Liver (tissue), 8 donors: ENCODE measurements at regions not wholly inside any gene's neighbourhood (a gene's known extent, or its start where the extent isn't known, plus 50 kb on each side); places are given as distances from the start of the nearest gene placed in this dataset.

Experiments
- DNase-seq: peaks from one replicate; pipeline ENCODE4 v3.0.0-alpha.2; 2017; ENCODE audit warnings: low spot score
- H3K27ac ChIP-seq, 2 donors: one replicate each; pipeline ENCODE4 v1.7.0; 2013; ENCODE audit warnings: inconsistent platforms in 2 of 2, low read length in 2 of 2, control low read depth in 1 of 2, low read depth in 1 of 2, mild to moderate bottlenecking in 1 of 2
- H3K27me3 ChIP-seq, 4 donors: one replicate each; pipeline versions ENCODE4 v1.6.1 to v1.7.0; 2013; ENCODE audit warnings: low read length in 3 of 4, inconsistent platforms in 1 of 4, mild to moderate bottlenecking in 1 of 4, moderate library complexity in 1 of 4; ENCODE audit not compliant: control insufficient read depth in 4 of 4, insufficient read depth in 4 of 4
- H3K36me3 ChIP-seq, 4 donors: one replicate each; pipeline versions ENCODE4 v1.6.1 to v1.7.0; 2013; ENCODE audit warnings: low read length in 3 of 4, mild to moderate bottlenecking in 3 of 4, low read depth in 1 of 4, moderate library complexity in 1 of 4; ENCODE audit not compliant: control insufficient read depth in 4 of 4, insufficient read depth in 3 of 4
- H3K4me1 ChIP-seq, 4 donors: one replicate each; pipeline versions ENCODE4 v1.6.1 to v1.7.0; 2013; ENCODE audit warnings: low read length in 3 of 4, mild to moderate bottlenecking in 3 of 4, moderate library complexity in 1 of 4; ENCODE audit not compliant: control insufficient read depth in 4 of 4, insufficient read depth in 4 of 4
- H3K4me3 ChIP-seq, 3 donors: one replicate each; pipeline versions ENCODE4 v1.6.1 to v1.7.0; 2013; ENCODE audit warnings: low read length in 3 of 3, control low read depth in 1 of 3, low read depth in 1 of 3, mild to moderate bottlenecking in 1 of 3
- H3K9ac ChIP-seq, 2 donors: one replicate each; pipeline ENCODE4 v1.7.0; 2013; ENCODE audit warnings: low read length in 2 of 2, mild to moderate bottlenecking in 2 of 2, moderate library complexity in 2 of 2, control low read depth in 1 of 2, low read depth in 1 of 2
- H3K9me3 ChIP-seq, 4 donors: one replicate each; pipeline versions ENCODE4 v1.6.1 to v1.7.0; 2013; ENCODE audit warnings: low read length in 3 of 4; ENCODE audit not compliant: control insufficient read depth in 4 of 4
- ATF3 ChIP-seq: IDR thresholded peaks from 2 replicates; pipeline ENCODE4 v1.6.1; 2016; ENCODE audit warnings: antibody characterized with exemption
- EGR1 ChIP-seq, 2 donors: IDR thresholded peaks; 2 replicates each; pipeline ENCODE4 v1.6.1; 2016 to 2018; ENCODE audit warnings: antibody characterized with exemption in 2 of 2, low read depth in 2 of 2
- FOXA1 ChIP-seq: IDR thresholded peaks from 2 replicates; pipeline ENCODE4 v1.6.1; 2016; ENCODE audit warnings: antibody characterized with exemption
- FOXA2 ChIP-seq: IDR thresholded peaks from 2 replicates; pipeline ENCODE4 v1.6.1; 2016; ENCODE audit warnings: antibody characterized with exemption
- GABPA ChIP-seq, 2 donors: IDR thresholded peaks in 1 of 2; conservative IDR thresholded peaks in 1 of 2; 2 replicates each; pipeline ENCODE4 v1.6.1; 2016; ENCODE audit warnings: antibody characterized with exemption in 2 of 2, mild to moderate bottlenecking in 1 of 2, moderate library complexity in 1 of 2
- HNF4A ChIP-seq, 2 donors: conservative IDR thresholded peaks; 2 replicates each; pipeline ENCODE4 v1.6.1; 2016; ENCODE audit warnings: antibody characterized with exemption in 2 of 2, mild to moderate bottlenecking in 2 of 2
- HNF4G ChIP-seq: IDR thresholded peaks from 2 replicates; pipeline ENCODE4 v1.6.1; 2016; ENCODE audit warnings: antibody characterized with exemption
- JUND ChIP-seq, 2 donors: IDR thresholded peaks; 2 replicates each; pipeline ENCODE4 v1.6.1; 2016; ENCODE audit warnings: antibody characterized with exemption in 2 of 2
- NR2F2 ChIP-seq: IDR thresholded peaks from 2 replicates; pipeline ENCODE4 v1.6.1; 2016; ENCODE audit warnings: antibody characterized with exemption
- RAD21 ChIP-seq, 2 donors: IDR thresholded peaks; 2 replicates each; pipeline ENCODE4 v1.6.1; 2016; ENCODE audit warnings: antibody characterized with exemption in 2 of 2, mild to moderate bottlenecking in 2 of 2
- RXRA ChIP-seq, 2 donors: IDR thresholded peaks; 2 replicates each; pipeline ENCODE4 v1.6.1; 2017 to 2018; ENCODE audit warnings: antibody characterized with exemption in 2 of 2, mild to moderate bottlenecking in 1 of 2
- SP1 ChIP-seq: IDR thresholded peaks from 2 replicates; pipeline ENCODE4 v1.6.1; 2018; ENCODE audit warnings: antibody characterized with exemption, mild to moderate bottlenecking
- TAF1 ChIP-seq: conservative IDR thresholded peaks from 2 replicates; pipeline ENCODE4 v1.6.1; 2016; ENCODE audit warnings: antibody characterized with exemption, mild to moderate bottlenecking
- YY1 ChIP-seq: IDR thresholded peaks from 2 replicates; pipeline ENCODE4 v1.6.1; 2016; ENCODE audit warnings: antibody characterized with exemption, mild to moderate bottlenecking
- ZBTB33 ChIP-seq: IDR thresholded peaks from 2 replicates; pipeline ENCODE4 v1.6.1; 2016; ENCODE audit warnings: antibody characterized with exemption
- WGBS: extraction: QIAGEN DNeasy Blood & Tissue Kit; methylation state at CpG from one replicate; pipeline ENCODE4 v1.1.7; 2013; 5-methylcytosine and 5-hydroxymethylcytosine counted together
- TF ChIP-seq, protein P1 (sequence below): IDR thresholded peaks from 2 replicates; pipeline ENCODE4 v1.6.1; 2016; ENCODE audit warnings: antibody characterized with exemption, mild to moderate bottlenecking
- TF ChIP-seq, protein P2 (sequence below): IDR thresholded peaks from 2 replicates; pipeline ENCODE4 v1.6.1; 2016; ENCODE audit warnings: antibody characterized with exemption
- TF ChIP-seq, protein P3 (sequence below): fragments of 150-350 bp; IDR thresholded peaks from 2 replicates; pipeline ENCODE4 v1.5.1; 2017; ENCODE audit warnings: improper control_type of control experiment, low read depth, low read length; ENCODE audit not compliant: missing input control
- donor health status: healthy.
- donor health status: healthy.
- donor health status: healthy.
- donor health status: healthy.
- donor health status: healthy.

- no peaks in the 10 kb centered on the region for H3K9me3 ChIP-seq
- no peak overlapping the region for H3K9ac ChIP-seq
- H3K36me3 ChIP-seq = peaks cover 0 to 3% (median 1%) of the 10 kb centered on the region in 4 donors
- H3K27me3 ChIP-seq = no peaks in the 10 kb centered on the region
- H3K4me3 ChIP-seq = no peak overlapping the region
- H3K27ac ChIP-seq = no peak overlapping the region
- 92% methylated on average over 4 of the region's 4 CpGs for WGBS
- no peak for TF ChIP-seq SP1
- TF ChIP-seq GABPA (IDR thresholded peaks at IDR 0.05 in 1 of 2, conservative IDR thresholded peaks at IDR 0.05 in 1 of 2) = no peak
- no peak for TF ChIP-seq EGR1 (IDR thresholded peaks at IDR 0.05; ENCODE audit: low read depth in 2 of 2)
- TF ChIP-seq, protein P1, sequence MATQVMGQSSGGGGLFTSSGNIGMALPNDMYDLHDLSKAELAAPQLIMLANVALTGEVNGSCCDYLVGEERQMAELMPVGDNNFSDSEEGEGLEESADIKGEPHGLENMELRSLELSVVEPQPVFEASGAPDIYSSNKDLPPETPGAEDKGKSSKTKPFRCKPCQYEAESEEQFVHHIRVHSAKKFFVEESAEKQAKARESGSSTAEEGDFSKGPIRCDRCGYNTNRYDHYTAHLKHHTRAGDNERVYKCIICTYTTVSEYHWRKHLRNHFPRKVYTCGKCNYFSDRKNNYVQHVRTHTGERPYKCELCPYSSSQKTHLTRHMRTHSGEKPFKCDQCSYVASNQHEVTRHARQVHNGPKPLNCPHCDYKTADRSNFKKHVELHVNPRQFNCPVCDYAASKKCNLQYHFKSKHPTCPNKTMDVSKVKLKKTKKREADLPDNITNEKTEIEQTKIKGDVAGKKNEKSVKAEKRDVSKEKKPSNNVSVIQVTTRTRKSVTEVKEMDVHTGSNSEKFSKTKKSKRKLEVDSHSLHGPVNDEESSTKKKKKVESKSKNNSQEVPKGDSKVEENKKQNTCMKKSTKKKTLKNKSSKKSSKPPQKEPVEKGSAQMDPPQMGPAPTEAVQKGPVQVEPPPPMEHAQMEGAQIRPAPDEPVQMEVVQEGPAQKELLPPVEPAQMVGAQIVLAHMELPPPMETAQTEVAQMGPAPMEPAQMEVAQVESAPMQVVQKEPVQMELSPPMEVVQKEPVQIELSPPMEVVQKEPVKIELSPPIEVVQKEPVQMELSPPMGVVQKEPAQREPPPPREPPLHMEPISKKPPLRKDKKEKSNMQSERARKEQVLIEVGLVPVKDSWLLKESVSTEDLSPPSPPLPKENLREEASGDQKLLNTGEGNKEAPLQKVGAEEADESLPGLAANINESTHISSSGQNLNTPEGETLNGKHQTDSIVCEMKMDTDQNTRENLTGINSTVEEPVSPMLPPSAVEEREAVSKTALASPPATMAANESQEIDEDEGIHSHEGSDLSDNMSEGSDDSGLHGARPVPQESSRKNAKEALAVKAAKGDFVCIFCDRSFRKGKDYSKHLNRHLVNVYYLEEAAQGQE = no peak
- TF ChIP-seq FOXA2 = no peak
- no peak for TF ChIP-seq HNF4G
- TF ChIP-seq ZBTB33 = no peak
- TF ChIP-seq, protein P2, sequence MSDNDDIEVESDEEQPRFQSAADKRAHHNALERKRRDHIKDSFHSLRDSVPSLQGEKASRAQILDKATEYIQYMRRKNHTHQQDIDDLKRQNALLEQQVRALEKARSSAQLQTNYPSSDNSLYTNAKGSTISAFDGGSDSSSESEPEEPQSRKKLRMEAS = no peak
- TF ChIP-seq RAD21 (IDR thresholded peaks at IDR 0.05) = no peak
- TF ChIP-seq, protein P3, sequence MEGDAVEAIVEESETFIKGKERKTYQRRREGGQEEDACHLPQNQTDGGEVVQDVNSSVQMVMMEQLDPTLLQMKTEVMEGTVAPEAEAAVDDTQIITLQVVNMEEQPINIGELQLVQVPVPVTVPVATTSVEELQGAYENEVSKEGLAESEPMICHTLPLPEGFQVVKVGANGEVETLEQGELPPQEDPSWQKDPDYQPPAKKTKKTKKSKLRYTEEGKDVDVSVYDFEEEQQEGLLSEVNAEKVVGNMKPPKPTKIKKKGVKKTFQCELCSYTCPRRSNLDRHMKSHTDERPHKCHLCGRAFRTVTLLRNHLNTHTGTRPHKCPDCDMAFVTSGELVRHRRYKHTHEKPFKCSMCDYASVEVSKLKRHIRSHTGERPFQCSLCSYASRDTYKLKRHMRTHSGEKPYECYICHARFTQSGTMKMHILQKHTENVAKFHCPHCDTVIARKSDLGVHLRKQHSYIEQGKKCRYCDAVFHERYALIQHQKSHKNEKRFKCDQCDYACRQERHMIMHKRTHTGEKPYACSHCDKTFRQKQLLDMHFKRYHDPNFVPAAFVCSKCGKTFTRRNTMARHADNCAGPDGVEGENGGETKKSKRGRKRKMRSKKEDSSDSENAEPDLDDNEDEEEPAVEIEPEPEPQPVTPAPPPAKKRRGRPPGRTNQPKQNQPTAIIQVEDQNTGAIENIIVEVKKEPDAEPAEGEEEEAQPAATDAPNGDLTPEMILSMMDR = no peak
- TF ChIP-seq YY1 = no peak
- TF ChIP-seq NR2F2 = no peak
- TF ChIP-seq TAF1 = no peak
- no peak for TF ChIP-seq ATF3
- TF ChIP-seq FOXA1 = no peak
- no peak for TF ChIP-seq RXRA (IDR thresholded peaks at IDR 0.05)
- no peak for TF ChIP-seq JUND (IDR thresholded peaks at IDR 0.05)
- no peak for TF ChIP-seq HNF4A (conservative IDR thresholded peaks at IDR 0.05)
- no peak for DNase-seq
- no peaks in the 10 kb centered on the region for H3K4me1 ChIP-seq
Observed at GRCh38 chr17:14405189-14405588, 104.3 kb downstream of the HS3ST3B1 start.
